Fibroblast of gingiva (primary cell): ENCODE measurements at regions not wholly inside any gene's neighbourhood (a gene's known extent, or its start where the extent isn't known, plus 50 kb on each side); places are given as distances from the start of the nearest gene placed in this dataset.
"Not testable (repeated sequence)": the region's sequence is repeated elsewhere in the genome, so short reads cannot be mapped to it uniquely, and the experiment has no call there.

Experiments
- DNase-seq: peaks from one replicate; pipeline ENCODE4 v3.0.0-alpha.2; 2011; ENCODE audit warnings: low read depth

GRCh38 chr2:42999391-42999841 lies 207.0 kb upstream of the HAAO start:
- no peak for DNase-seq

- no peak for DNase-seq
These were observed 206.3 kb upstream of the HAAO start for GRCh38 chr2:42998721-42999120.

GRCh38 chr2:42996528-42996927 lies 204.1 kb upstream of the HAAO start:
- DNase-seq = no peak

- no peak for DNase-seq
These were observed 203.5 kb upstream of the HAAO start for GRCh38 chr2:42995752-42996422.

GRCh38 chr2:42989283-42990081 lies 197.1 kb upstream of the HAAO start:
- not testable (repeated sequence) for DNase-seq

GRCh38 chr2:42988055-42988454 lies 195.7 kb upstream of the HAAO start:
- not testable (repeated sequence) for DNase-seq

GRCh38 chr2:42987112-42987922 lies 194.9 kb upstream of the HAAO start:
- peak; percentile 85 for DNase-seq

GRCh38 chr2:42984617-42985016 lies 192.2 kb upstream of the HAAO start:
- DNase-seq = no peak

- DNase-seq = no peak
These were observed 191.7 kb upstream of the HAAO start for GRCh38 chr2:42984081-42984480.

- DNase-seq = no peak
These were observed 188.5 kb upstream of the HAAO start for GRCh38 chr2:42980764-42981416.

GRCh38 chr2:42979870-42980763 lies 187.7 kb upstream of the HAAO start:
- DNase-seq = no peak

GRCh38 chr2:42979416-42979869 lies 187.1 kb upstream of the HAAO start:
- DNase-seq = no peak

GRCh38 chr2:42978887-42979415 lies 186.6 kb upstream of the HAAO start:
- no peak for DNase-seq

GRCh38 chr2:42978175-42978886 lies 185.9 kb upstream of the HAAO start:
- no peak for DNase-seq

GRCh38 chr2:42977270-42978174 lies 185.1 kb upstream of the HAAO start:
- no peak for DNase-seq

- DNase-seq = no peak
These were observed 184.0 kb upstream of the HAAO start for GRCh38 chr2:42976351-42976750.

GRCh38 chr2:42974721-42975717 lies 182.6 kb upstream of the HAAO start:
- peak; percentile 70 for DNase-seq
